ENCODE measurements at regions not wholly inside any gene's neighbourhood (a gene's known extent, or its start where the extent isn't known, plus 50 kb on each side); places are given as distances from the start of the nearest gene placed in this dataset.
"Not testable (repeated sequence)": the region's sequence is repeated elsewhere in the genome, so short reads cannot be mapped to it uniquely, and the experiment has no call there.

- not testable (repeated sequence) for DNase-seq
Measured at GRCh38 chr4:128437023-128437422, 149.4 kb upstream of the PGRMC2 start.

GRCh38 chr4:128429023-128429613 lies 141.5 kb upstream of the PGRMC2 start:
- not testable (repeated sequence) for DNase-seq

GRCh38 chr4:128428397-128428796 lies 140.8 kb upstream of the PGRMC2 start:
- no peak for DNase-seq

GRCh38 chr4:128427832-128428366 lies 140.3 kb upstream of the PGRMC2 start:
- peak; percentile 23 for DNase-seq

- no peak for DNase-seq
Measured at GRCh38 chr4:128424527-128425497, 137.2 kb upstream of the PGRMC2 start.

GRCh38 chr4:128422296-128422695 lies 134.7 kb upstream of the PGRMC2 start:
- not testable (repeated sequence) for DNase-seq

GRCh38 chr4:128416921-128417320 lies 129.3 kb upstream of the PGRMC2 start:
- no peak for DNase-seq

- DNase-seq: no peak
Measured at GRCh38 chr4:128410037-128410436, 122.4 kb upstream of the PGRMC2 start.

GRCh38 chr4:128403586-128403985 lies 116.0 kb upstream of the PGRMC2 start:
- no peak for DNase-seq

- no peak for DNase-seq
Measured at GRCh38 chr4:128394778-128395177, 107.2 kb upstream of the PGRMC2 start.

GRCh38 chr4:128393101-128393704 lies 105.6 kb upstream of the PGRMC2 start:
- peak; percentile 34 for DNase-seq

- DNase-seq: no peak
Measured at GRCh38 chr4:128390475-128390996, 102.9 kb upstream of the PGRMC2 start.

GRCh38 chr4:128388796-128389195 lies 101.2 kb upstream of the PGRMC2 start:
- DNase-seq: no peak

GRCh38 chr4:128388352-128388630 lies 100.7 kb upstream of the PGRMC2 start:
- no peak for DNase-seq

GRCh38 chr4:128387600-128388351 lies 100.2 kb upstream of the PGRMC2 start:
- DNase-seq: no peak

GRCh38 chr4:128386761-128387599 lies 99.4 kb upstream of the PGRMC2 start:
- peak; percentile 79 for DNase-seq

- DNase-seq: peak; percentile 22
Measured at GRCh38 chr4:128385683-128386304, 98.2 kb upstream of the PGRMC2 start.

GRCh38 chr4:128384765-128385598 lies 97.4 kb upstream of the PGRMC2 start:
- no peak for DNase-seq

- DNase-seq: no peak
Measured at GRCh38 chr4:128384091-128384520, 96.5 kb upstream of the PGRMC2 start.
